SU-DHL-6 (cell line): ENCODE measurements at regions not wholly inside any gene's neighbourhood (a gene's known extent, or its start where the extent isn't known, plus 50 kb on each side); places are given as distances from the start of the nearest gene placed in this dataset.

Experiments
- CTCF ChIP-seq: fragments of 200-600 bp; sonication (generic); IDR thresholded peaks from one replicate; pipeline ENCODE4 v1.5.1; 2017; ENCODE audit warnings: antibody characterized with exemption, mild to moderate bottlenecking, low read length, moderate library complexity; ENCODE audit not compliant: insufficient read depth, poor library complexity, severe bottlenecking
- EZH2phosphoT487 ChIP-seq: fragments of 200-600 bp; sonication (generic), shearing (Covaris generic); conservative IDR thresholded peaks from 2 replicates; pipeline ENCODE4 v1.6.1; 2018; ENCODE audit warnings: mild to moderate bottlenecking, antibody characterized with exemption, low read length, moderate library complexity, mixed read lengths

DNA sequence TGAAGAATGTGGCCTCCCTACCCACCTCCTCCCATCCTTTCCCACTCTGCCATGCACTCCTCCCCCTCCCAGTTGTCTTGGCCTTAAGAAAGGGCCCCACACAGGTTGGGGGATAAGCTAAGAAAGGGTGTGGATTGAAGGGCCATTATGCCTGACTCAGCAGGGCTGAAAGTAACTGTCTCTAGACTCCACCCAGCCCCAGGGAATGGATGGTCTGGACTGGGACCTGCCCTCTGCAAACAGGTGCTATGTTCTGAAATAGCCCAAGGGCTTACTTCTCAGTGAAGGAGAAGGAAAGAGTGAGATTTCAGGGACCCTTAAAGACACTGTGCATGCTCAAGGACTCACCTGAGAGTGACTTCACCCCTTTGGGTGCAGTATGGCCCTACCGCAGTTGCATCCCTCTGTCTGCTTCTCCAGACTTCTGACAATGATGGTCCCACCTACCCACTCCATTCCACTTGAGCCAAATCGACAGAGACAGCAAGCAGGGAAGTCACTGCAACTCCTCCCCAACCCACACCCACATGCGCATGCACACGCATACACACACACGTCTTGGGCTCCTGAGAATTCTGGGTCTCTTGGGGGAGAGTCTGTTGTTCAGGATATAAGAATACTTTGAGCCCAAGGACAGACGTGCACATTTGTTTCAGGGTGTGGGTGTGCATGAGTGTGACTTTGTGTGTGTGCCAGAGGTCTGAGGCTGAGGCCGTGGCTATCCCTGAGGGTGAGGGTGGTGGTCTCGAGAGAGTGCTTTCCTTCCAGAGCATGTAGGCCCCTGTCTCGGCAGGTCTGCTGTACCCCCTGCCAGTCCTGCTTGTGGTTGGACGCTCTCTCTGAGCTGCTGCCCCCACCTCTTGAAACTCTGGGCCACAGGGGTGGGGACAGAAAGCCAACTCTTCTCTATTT lies 231.9 kb downstream of the PTPRU start:
- TF ChIP-seq CTCF (no peak), EZH2phosphoT487 (no peak)
